HL-60 (cell line): ENCODE measurements at regions not wholly inside any gene's neighbourhood (a gene's known extent, or its start where the extent isn't known, plus 50 kb on each side); places are given as distances from the start of the nearest gene placed in this dataset.

Experiments
- DNase-seq, 2 experiments: peaks; one replicate each; pipeline ENCODE4 v3.0.0-alpha.2; 2010 to 2020; ENCODE audit warnings: low read depth in 1 of 2, low spot score in 1 of 2
- H3K27ac ChIP-seq: fragments of 250-450 bp; sonication (Bioruptor Pico); replicated peaks from 2 replicates; pipeline ENCODE4 v1.5.1; 2020; ENCODE audit warnings: mild to moderate bottlenecking, moderate library complexity
- H3K27me3 ChIP-seq: fragments of 250-450 bp; sonication (Bioruptor Pico); 2 replicates; pipeline ENCODE4 v1.5.1; 2021; ENCODE audit warnings: mild to moderate bottlenecking, moderate library complexity; ENCODE audit not compliant: insufficient read depth, poor library complexity, severe bottlenecking
- H3K4me3 ChIP-seq: replicated peaks from 2 replicates; pipeline ENCODE4 v1.5.1; 2011; ENCODE audit warnings: mild to moderate bottlenecking, control low read depth, low read length; ENCODE audit not compliant: insufficient read depth
- CTCF ChIP-seq: IDR thresholded peaks from one replicate; pipeline ENCODE4 v1.5.1; 2011; ENCODE audit warnings: low read length, control low read depth, inconsistent platforms; ENCODE audit not compliant: insufficient read depth
- GABPA ChIP-seq: IDR thresholded peaks from 2 replicates; pipeline ENCODE4 v1.6.1; 2012; ENCODE audit warnings: low read depth
- POLR2AphosphoS5 ChIP-seq: IDR thresholded peaks from 2 replicates; pipeline ENCODE4 v1.6.1; 2012; ENCODE audit warnings: low read depth
- REST ChIP-seq: IDR thresholded peaks from 2 replicates; pipeline ENCODE4 v1.6.1; 2012; ENCODE audit warnings: low read depth; ENCODE audit not compliant: insufficient replicate concordance
- SPI1 ChIP-seq: IDR thresholded peaks from 2 replicates; pipeline ENCODE4 v1.6.1; 2012; ENCODE audit warnings: low read depth, mild to moderate bottlenecking, borderline replicate concordance

GRCh38 chr4:176964116-176964691 is 171.5 kb upstream of the VEGFC start:
- no peak overlapping the region for H3K27ac ChIP-seq
- no peak for TF ChIP-seq REST
- no peak for TF ChIP-seq POLR2AphosphoS5
- peak; percentile 48 for TF ChIP-seq CTCF
- TF ChIP-seq SPI1 = no peak
- TF ChIP-seq GABPA = no peak
- no peak overlapping the region for H3K4me3 ChIP-seq
- H3K27me3 ChIP-seq = no peaks in the 10 kb centered on the region
- DNase-seq = peak in 1 of 2 experiments; percentile 34

- DNase-seq = no peak
- H3K27ac ChIP-seq = no peak overlapping the region
- no peak overlapping the region for H3K4me3 ChIP-seq
- H3K27me3 ChIP-seq = no peaks in the 10 kb centered on the region
- TF ChIP-seq GABPA (no peak), REST (no peak), POLR2AphosphoS5 (no peak)
Observed at GRCh38 chr4:176967586-176967985, 174.9 kb upstream of the VEGFC start.

- TF ChIP-seq GABPA (no peak), SPI1 (no peak), POLR2AphosphoS5 (no peak), REST (no peak), CTCF (no peak)
- DNase-seq = no peak
- Histone ChIP-seq H3K27ac (no peak overlapping the region), H3K4me3 (no peak overlapping the region), H3K27me3 (no peaks in the 10 kb centered on the region)
Observed at GRCh38 chr4:176968094-176968493, 175.4 kb upstream of the VEGFC start.

- TF ChIP-seq GABPA (no peak), CTCF (no peak), SPI1 (no peak), POLR2AphosphoS5 (no peak), REST (no peak)
Observed at GRCh38 chr4:176969011-176969410, 176.3 kb upstream of the VEGFC start.

More at GRCh38 chr4:176969011-176969410, 176.3 kb upstream of the VEGFC start:
- Histone ChIP-seq H3K27me3 (no peaks in the 10 kb centered on the region), H3K27ac (no peak overlapping the region), H3K4me3 (no peak overlapping the region)
- no peak for DNase-seq
